ENCODE measurements at regions not wholly inside any gene's neighbourhood (a gene's known extent, or its start where the extent isn't known, plus 50 kb on each side); places are given as distances from the start of the nearest gene placed in this dataset.
A peak's percentile ranks its signal among the peaks of the same experiment; 100 is the strongest.

DNA sequence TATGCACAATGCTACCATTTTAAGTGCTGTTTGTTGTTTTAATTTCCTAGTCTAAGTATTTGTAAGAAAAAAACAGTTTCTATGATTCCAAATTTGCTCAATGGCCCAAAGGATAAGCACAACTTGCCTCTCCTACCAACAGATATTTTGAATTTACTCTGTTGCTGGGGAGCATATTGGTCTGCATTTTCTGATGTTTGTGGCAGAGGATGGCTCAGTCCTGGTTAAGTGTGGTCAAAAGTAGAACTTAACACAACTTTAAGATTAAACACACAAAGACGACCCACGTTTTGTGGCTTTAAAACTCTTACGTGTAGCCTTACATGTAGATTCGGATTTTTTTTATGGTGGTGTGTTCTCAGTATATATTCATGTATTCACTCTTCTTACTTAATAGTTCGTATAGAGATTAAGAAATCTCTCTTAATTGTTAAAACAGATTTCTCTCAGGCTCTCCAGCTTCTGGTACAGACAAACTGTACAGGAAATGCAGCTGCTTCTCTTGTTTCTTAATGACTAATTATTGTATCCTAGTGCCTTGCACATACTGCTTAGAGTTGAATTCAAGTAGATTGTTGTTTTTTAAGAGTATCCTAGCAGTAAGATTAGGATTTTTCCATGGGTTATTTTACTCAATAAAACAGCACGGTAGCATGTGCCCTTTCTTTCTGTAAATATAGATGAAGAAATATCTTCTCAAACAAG, 86.2 kb downstream of the GPR85 start:
- Histone ChIP-seq H3K4me3 (no peak overlapping the region), H3K27ac (no peak overlapping the region), H3K4me1 (no peaks in the 10 kb centered on the region), H3K9me3 (no peaks in the 10 kb centered on the region), H3K27me3 (no peaks in the 10 kb centered on the region), H3K36me3 (no peaks in the 10 kb centered on the region)
- TF ChIP-seq EP300 (IDR thresholded peaks at IDR 0.05): no peak
- no peak for TF ChIP-seq POLR2AphosphoS5 (IDR thresholded peaks at IDR 0.05)
- TF ChIP-seq POLR2A (IDR thresholded peaks at IDR 0.05): no peak
- TF ChIP-seq, protein P1, sequence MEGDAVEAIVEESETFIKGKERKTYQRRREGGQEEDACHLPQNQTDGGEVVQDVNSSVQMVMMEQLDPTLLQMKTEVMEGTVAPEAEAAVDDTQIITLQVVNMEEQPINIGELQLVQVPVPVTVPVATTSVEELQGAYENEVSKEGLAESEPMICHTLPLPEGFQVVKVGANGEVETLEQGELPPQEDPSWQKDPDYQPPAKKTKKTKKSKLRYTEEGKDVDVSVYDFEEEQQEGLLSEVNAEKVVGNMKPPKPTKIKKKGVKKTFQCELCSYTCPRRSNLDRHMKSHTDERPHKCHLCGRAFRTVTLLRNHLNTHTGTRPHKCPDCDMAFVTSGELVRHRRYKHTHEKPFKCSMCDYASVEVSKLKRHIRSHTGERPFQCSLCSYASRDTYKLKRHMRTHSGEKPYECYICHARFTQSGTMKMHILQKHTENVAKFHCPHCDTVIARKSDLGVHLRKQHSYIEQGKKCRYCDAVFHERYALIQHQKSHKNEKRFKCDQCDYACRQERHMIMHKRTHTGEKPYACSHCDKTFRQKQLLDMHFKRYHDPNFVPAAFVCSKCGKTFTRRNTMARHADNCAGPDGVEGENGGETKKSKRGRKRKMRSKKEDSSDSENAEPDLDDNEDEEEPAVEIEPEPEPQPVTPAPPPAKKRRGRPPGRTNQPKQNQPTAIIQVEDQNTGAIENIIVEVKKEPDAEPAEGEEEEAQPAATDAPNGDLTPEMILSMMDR (IDR thresholded peaks at IDR 0.05): no peak
- intact Hi-C loops (cut with DNase I; ENCODE audit: low total_unique reads): no loop called here
- no peak for DNase-seq
- 71 to 77% (median 74%) methylated on average over 6 of the region's 6 CpGs for WGBS, 5 donors

DNA sequence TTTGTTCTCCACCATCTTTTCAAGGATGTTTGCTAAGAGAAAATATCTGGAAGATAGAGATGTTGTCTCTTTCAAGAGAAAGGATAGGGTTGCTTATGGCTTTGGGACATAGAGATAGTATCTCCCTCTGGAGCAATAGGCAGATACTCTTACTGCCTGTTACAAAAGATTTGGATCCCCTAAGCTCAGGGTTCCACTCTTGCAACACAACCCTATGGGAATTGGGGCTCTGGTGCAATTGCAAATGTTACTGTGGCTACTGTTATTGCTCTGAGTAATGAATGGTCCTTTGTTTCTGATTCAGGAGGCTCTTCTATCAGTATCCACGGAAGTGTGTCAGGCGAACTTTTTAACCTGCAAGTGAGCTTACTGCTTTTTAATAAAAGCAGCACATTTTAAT, 88.8 kb downstream of the GPR85 start:
- no peak for TF ChIP-seq EP300 (IDR thresholded peaks at IDR 0.05)
- no peaks in the 10 kb centered on the region for H3K36me3 ChIP-seq
- intact Hi-C loops (cut with DNase I; ENCODE audit: low total_unique reads): no loop called here
- no peaks in the 10 kb centered on the region for H3K9me3 ChIP-seq
- H3K4me3 ChIP-seq: no peak overlapping the region
- H3K27ac ChIP-seq: no peak overlapping the region
- H3K27me3 ChIP-seq: no peaks in the 10 kb centered on the region
- no peak for DNase-seq
- no peaks in the 10 kb centered on the region for H3K4me1 ChIP-seq
- 53 to 67% (median 62%) methylated on average over 2 of the region's 2 CpGs for WGBS, 5 donors

DNA sequence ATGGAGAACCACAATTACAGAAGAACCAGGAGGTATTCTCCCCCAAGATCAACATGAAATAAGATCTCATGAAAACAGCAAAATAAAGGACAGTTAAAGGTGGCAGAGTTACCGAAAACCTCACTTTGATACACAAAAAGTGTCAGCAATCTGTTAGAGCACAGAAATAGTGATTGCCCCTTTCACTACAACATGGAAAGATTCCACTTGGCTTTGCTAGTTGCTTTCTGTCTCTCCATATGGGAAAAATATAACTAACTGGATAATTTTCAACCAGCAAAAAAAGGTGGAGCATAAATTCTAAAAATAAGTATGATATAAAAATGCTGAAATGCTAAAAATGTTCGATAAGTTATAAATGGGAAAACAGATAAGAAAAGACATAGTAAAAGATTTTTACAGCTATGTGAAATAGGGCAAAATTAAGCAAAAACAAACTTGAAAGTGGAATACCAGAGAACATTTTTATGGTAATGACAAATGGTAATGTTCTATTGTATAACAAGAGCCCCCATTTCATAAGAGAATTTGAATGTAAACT, 90.2 kb downstream of the GPR85 start:
- no peaks in the 10 kb centered on the region for H3K27me3 ChIP-seq
- no peaks in the 10 kb centered on the region for H3K36me3 ChIP-seq
- H3K4me1 ChIP-seq: no peaks in the 10 kb centered on the region
- TF ChIP-seq EP300 (IDR thresholded peaks at IDR 0.05): no peak
- TF ChIP-seq POLR2AphosphoS5 (IDR thresholded peaks at IDR 0.05): no peak
- TF ChIP-seq, protein P1 (IDR thresholded peaks at IDR 0.05): no peak
- TF ChIP-seq POLR2A (IDR thresholded peaks at IDR 0.05): no peak
- intact Hi-C loops (cut with DNase I; ENCODE audit: low total_unique reads): no loop called here
- DNase-seq: peak in 1 of 2 donors; percentile 12
- H3K4me3 ChIP-seq: no peak overlapping the region
- H3K27ac ChIP-seq: no peak overlapping the region
- H3K9me3 ChIP-seq: no peaks in the 10 kb centered on the region
- 79 to 91% (median 84%) methylated on average over 2 of the region's 2 CpGs for WGBS, 5 donors

DNA sequence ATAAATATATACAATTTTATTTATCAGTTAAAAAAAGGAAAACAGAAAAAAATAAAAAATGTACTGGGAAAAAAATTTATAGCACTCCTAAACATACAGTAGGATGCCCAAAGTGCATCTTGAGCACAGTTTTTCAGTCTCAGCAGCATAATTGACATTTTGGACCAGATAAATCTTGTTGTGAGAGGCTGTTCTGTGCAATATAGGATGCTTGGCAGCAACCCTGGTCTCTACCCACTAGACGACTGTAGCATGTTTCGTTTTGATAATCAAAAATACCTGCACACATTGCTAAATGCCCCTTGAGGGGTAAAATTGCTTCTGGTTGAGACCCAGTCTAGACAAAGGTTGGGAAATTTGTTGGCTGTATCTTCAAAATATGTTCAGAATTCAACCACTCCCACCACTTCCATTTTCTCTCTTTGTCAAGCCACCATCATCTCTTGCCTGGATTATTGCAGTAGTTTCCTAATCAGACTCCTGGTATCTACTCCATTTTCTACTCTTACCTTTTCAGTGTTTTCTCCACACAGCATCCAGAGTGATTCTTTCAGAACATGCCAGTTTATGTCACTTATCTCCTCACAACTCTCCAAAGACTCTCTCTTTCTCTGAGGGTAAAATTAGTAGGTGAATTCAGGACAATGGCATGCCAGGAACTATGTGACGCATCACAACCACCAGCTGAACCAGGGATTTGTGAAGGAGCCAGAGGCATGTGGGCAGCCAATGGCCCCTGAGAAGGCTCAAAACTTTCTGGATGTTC, 91.4 kb downstream of the GPR85 start:
- intact Hi-C loops (cut with DNase I; ENCODE audit: low total_unique reads): no loop called here
- Histone ChIP-seq H3K36me3 (no peaks in the 10 kb centered on the region), H3K27me3 (no peaks in the 10 kb centered on the region), H3K4me3 (no peak overlapping the region), H3K27ac (no peak overlapping the region), H3K9me3 (no peaks in the 10 kb centered on the region), H3K4me1 (no peaks in the 10 kb centered on the region)
- no peak for DNase-seq
- 85 to 91% (median 89%) methylated on average over 3 of the region's 3 CpGs for WGBS, 5 donors
- TF ChIP-seq, protein P1 (IDR thresholded peaks at IDR 0.05): no peak
- TF ChIP-seq POLR2AphosphoS5 (IDR thresholded peaks at IDR 0.05) (no peak), POLR2A (IDR thresholded peaks at IDR 0.05) (no peak), EP300 (IDR thresholded peaks at IDR 0.05) (no peak)

Measured in stomach (tissue), 8 donors.